ENCODE measurements at regions not wholly inside any gene's neighbourhood (a gene's known extent, or its start where the extent isn't known, plus 50 kb on each side); places are given as distances from the start of the nearest gene placed in this dataset.

DNA sequence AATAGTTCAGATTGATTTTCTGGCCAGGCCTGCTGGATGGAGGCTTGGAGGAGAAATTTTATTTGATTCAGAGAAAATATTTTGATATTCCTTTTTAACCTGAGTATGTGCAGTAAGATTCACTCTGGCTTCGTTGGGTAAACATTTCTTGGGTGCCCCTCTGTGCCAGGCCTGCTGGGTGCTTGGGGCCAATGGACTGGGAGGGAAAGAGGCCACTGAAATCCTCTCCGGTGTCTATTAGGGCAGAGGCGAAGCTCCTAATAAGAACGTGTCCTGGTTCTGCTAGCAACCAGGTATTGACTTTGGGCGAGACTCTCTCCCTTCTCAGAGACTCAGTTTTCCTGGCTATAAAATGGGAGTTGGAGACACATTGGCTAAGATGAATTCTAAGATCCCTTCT lies 122.5 kb downstream of the CYLD start:
- TF ChIP-seq CTCF (conservative IDR thresholded peaks at IDR 0.05): no peak
- H3K36me3 Mint-ChIP-seq (ENCODE audit: low read depth): no peaks in the 10 kb centered on the region
- peaks cover 41% of the 10 kb centered on the region for H3K4me1 Mint-ChIP-seq

DNA sequence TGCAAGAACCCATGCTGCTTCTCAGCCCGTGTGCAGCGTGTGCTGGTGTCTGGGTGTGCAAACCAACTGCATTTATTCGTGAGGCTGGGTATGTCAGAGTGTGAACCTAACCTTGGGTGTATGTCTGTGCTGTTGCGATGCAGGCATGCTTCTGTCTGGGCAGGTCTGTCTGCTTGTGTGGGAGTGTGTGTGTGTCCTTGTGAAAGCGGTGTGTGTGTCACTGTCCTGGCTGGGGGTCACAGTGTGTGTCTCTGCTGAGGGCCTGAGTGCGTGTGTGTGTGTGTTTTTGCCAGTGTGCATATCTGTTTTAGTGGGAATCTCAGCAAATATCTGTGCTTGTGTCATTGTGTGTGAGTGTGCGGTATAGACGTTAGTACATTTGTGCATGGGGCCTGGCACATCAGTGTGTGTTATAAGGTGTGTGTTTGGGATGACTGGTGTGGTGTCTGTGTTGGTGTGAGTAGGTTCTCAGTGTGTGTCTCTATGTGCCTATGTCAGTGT lies 121.8 kb downstream of the CYLD start:
- H3K4me1 Mint-ChIP-seq: peaks cover 41% of the 10 kb centered on the region
- H3K27me3 Mint-ChIP-seq (ENCODE audit: low read depth): no peaks in the 10 kb centered on the region
- peaks cover 3% of the 10 kb centered on the region for H3K9me3 Mint-ChIP-seq
- no peak for DNase-seq (ENCODE audit: low read depth, low spot score)
- H3K4me3 Mint-ChIP-seq: no peak overlapping the region
- H3K36me3 Mint-ChIP-seq (ENCODE audit: low read depth): no peaks in the 10 kb centered on the region
- no peak for TF ChIP-seq CTCF (conservative IDR thresholded peaks at IDR 0.05)
- peak overlapping the region; percentile 21 for H3K27ac Mint-ChIP-seq (ENCODE audit: unreplicated experiment)

More for the DNA sequence above, 122.5 kb downstream of the CYLD start:
- no peak overlapping the region for H3K4me3 Mint-ChIP-seq
- H3K27ac Mint-ChIP-seq (ENCODE audit: unreplicated experiment): no peak overlapping the region
- H3K27me3 Mint-ChIP-seq (ENCODE audit: low read depth): no peaks in the 10 kb centered on the region
- DNase-seq (ENCODE audit: low read depth, low spot score): no peak
- peaks cover 3% of the 10 kb centered on the region for H3K9me3 Mint-ChIP-seq

DNA sequence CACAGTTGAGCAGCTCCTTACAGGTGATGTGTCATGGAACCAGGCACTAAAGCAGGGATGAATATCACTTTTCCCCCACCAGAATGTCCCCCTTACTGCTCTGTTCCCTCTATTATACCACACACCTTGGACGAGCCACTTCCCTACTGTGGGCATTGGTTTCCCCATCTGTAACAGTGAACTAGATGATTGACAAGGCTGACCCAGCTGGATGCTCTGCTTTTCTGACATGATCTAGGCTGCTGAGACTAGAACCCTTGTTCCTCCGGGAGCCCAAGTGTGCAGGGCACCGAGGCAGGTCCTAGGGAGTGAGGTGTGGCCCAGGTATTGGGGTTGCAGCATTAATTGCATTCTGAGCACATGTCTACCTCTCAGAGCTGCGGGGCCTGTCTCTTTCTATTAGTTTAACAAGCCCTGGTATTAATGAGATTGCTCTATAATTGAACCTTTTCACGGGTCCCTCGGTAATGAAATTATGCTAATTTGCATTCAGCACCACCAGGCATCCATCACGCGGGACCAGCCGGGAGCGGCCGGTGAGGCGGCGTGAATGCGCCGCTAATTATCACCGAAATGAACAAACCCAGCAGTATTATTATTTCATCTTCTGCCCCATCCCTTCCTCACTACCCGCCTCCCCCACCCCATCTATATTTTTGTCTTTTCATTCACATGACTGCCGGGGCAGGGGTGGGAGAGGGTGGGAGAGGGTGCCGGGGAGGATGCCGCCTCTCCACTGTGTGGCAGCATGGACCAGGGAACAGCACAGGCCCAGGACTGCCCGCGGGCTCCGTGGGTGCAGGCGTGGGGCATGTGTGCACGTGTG lies 121.1 kb downstream of the CYLD start:
- Mint-ChIP-seq H3K4me1 (peaks cover 43% of the 10 kb centered on the region), H3K36me3 (ENCODE audit: low read depth) (no peaks in the 10 kb centered on the region), H3K9me3 (peaks cover 3% of the 10 kb centered on the region), H3K4me3 (peak overlapping the region; percentile 69), H3K27ac (ENCODE audit: unreplicated experiment) (peak overlapping the region; percentile 43), H3K27me3 (ENCODE audit: low read depth) (no peaks in the 10 kb centered on the region)
- DNase-seq (ENCODE audit: low read depth, low spot score): no peak
- TF ChIP-seq CTCF (conservative IDR thresholded peaks at IDR 0.05): no peak

- Mint-ChIP-seq H3K4me1 (peaks cover 46% of the 10 kb centered on the region), H3K36me3 (ENCODE audit: low read depth) (no peaks in the 10 kb centered on the region), H3K9me3 (no peaks in the 10 kb centered on the region), H3K27me3 (ENCODE audit: low read depth) (no peaks in the 10 kb centered on the region), H3K4me3 (no peak overlapping the region), H3K27ac (ENCODE audit: unreplicated experiment) (peak overlapping the region; percentile 43)
- TF ChIP-seq CTCF (conservative IDR thresholded peaks at IDR 0.05): no peak
- no peak for DNase-seq (ENCODE audit: low read depth, low spot score)
These were observed 120.1 kb downstream of the CYLD start for GRCh38 chr16:50861970-50862411.

DNA sequence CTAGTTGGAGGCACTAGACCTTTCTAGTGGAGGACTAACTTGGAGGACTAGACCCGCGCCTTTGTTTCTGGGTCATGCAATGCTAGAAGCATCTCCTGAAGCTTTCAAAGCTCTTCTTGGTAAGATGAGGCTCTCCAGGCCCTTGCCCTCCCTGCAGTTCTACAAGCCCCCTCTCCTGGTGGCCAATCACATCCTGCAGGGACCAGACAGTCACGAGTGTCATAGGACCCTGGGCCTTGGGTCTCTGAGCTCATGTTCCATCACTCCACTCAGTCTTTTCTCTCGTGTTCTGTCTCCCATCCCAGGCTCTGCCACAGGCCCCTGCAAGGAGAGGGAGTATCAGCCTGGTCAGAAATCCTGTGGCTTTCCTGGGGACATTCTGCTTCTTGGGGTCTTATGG lies 119.6 kb downstream of the CYLD start:
- H3K4me1 Mint-ChIP-seq: peaks cover 46% of the 10 kb centered on the region
- no peak overlapping the region for H3K4me3 Mint-ChIP-seq
- no peaks in the 10 kb centered on the region for H3K27me3 Mint-ChIP-seq (ENCODE audit: low read depth)
- no peaks in the 10 kb centered on the region for H3K9me3 Mint-ChIP-seq
- TF ChIP-seq CTCF (conservative IDR thresholded peaks at IDR 0.05): no peak
- H3K27ac Mint-ChIP-seq (ENCODE audit: unreplicated experiment): peak overlapping the region; percentile 43
- no peak for DNase-seq (ENCODE audit: low read depth, low spot score)
- H3K36me3 Mint-ChIP-seq (ENCODE audit: low read depth): no peaks in the 10 kb centered on the region

All from neural crest cell (in vitro differentiated cells).